ENCODE measurements at regions not wholly inside any gene's neighbourhood (a gene's known extent, or its start where the extent isn't known, plus 50 kb on each side); places are given as distances from the start of the nearest gene placed in this dataset.

GRCh38 chr10:70939441-70940003, 51.2 kb upstream of the PCBD1 start:
- DNase-seq (ENCODE audit: low spot score) = no peak

- DNase-seq (ENCODE audit: low spot score) = no peak
These were observed 52.6 kb upstream of the PCBD1 start for GRCh38 chr10:70940834-70941568.

DNA sequence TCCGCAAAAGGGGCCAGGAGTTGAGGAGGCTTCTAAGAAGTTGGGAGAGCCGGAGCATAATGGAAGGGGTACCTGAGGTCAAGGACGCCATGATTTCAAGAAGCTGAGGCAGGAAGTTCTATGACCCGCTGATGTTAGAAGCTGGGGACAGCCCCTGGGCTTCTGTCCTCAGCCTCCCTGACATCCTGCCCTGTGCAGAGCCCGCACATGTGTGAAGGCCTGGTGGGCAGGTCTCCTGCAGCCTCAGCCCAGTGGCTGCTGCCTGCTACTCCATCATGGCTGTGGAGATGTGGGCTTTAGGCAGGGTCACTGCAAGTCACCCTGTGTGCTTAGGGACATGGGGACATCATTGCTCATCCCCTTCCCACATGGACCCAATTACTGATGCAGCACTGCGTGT, 53.8 kb upstream of the PCBD1 start:
- no peak for DNase-seq (ENCODE audit: low spot score)

GRCh38 chr10:70942725-70943124, 54.4 kb upstream of the PCBD1 start:
- no peak for DNase-seq (ENCODE audit: low spot score)

- no peak for DNase-seq (ENCODE audit: low spot score)
These were observed 54.9 kb upstream of the PCBD1 start for GRCh38 chr10:70943249-70943648.

- no peak for DNase-seq (ENCODE audit: low spot score)
These were observed 55.6 kb upstream of the PCBD1 start for GRCh38 chr10:70943841-70944466.

- no peak for DNase-seq (ENCODE audit: low spot score)
These were observed 61.7 kb upstream of the PCBD1 start for GRCh38 chr10:70950037-70950436.

DNA sequence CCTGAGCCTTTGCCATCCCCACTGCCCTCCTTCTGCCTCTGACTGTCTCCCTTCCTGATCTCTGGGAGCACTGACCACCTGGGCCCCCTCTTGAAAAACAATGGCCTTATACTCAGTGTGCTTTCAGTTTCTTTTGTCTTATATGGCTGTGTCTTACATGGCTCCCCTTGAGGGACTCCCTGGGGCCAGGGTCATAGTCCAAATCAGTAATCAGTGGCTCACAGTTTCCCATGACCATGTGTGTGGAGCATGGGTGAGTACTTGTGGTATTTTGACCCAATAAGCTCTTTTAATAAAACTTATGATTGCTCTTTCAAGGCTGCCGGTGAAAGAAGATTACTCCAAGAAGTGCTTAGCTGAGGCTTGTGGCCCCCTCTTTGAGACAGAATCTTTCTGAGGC, 62.4 kb upstream of the PCBD1 start:
- DNase-seq (ENCODE audit: low spot score) = no peak

DNA sequence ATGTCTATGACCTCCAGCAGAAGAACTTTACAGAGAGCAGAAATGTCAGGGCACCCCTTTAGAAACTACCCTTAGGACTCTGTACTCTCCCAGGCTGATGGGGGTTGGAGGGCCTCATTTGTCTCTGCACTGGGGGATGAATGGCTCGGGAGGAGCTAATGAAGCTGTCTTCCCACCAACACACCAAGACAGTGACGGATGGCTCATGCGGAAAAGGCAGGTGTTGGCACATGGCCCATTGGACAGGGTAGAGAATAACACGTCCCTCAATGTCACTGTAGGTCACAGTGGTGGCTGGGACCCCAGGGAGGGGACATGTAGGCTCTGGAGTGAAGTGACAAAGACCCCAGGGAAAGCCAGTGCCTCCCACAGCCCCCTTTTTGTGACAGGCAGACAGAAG, 64.0 kb upstream of the PCBD1 start:
- DNase-seq (ENCODE audit: low spot score) = no peak

GRCh38 chr10:70952921-70953320, 64.6 kb upstream of the PCBD1 start:
- DNase-seq (ENCODE audit: low spot score) = no peak

DNA sequence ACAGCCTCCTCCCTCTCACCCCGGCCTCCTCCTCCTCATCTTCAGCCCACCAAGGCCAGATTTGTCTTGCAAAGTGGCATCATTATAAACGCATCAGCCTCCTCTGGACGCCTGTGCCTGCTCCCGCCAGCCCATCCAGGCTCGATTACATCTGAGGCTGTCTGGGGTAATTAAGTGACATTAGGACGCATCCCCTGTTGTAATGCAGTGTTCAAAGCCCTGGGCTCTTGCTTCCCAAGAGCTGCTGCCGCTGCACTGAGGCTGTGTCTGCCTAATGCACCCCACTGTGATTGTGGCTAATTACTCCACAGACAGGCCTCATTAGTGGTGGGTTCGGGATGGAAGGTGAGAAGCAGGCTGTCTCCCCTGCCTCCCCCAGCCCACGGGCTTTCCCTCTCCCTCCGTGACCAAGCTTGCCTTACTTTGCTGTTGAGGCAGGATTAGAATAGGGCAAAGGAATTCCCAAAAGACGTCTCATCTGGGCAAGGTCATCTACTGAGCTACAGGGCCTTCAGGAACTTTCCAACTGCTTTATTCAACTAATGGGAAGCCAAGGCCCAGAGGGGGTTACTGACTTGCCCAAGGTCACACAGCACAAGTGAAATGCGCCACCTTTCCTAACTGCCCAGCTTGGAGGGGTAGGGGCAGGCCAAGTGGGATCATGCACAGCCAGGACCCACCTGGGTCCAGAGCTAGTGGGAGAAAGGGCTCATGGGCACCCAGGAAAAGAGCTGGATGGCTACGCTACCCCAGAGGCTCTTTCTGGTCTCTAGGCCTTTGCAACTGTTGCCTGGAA, 66.2 kb upstream of the PCBD1 start:
- DNase-seq (ENCODE audit: low spot score) = no peak

- DNase-seq (ENCODE audit: low spot score) = no peak
These were observed 67.8 kb upstream of the PCBD1 start for GRCh38 chr10:70956029-70956759.

DNA sequence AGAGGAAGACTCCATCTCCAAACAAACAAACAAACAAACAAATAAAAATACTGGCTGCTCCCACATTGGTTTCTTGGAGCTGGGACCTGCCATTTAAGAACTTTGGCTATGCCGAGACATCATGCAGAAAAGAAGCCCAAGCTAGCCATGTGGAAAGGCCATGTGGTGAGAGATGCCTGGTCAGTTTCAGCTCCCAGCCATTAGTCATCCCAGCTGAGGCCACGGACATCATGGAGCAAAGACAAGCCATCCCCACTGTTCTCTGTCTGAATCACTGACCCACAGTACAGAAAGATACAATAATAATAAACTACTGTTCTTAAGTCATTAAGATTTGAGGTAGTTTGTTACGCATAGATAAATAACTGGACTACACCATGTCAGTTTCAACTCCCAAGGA, 70.0 kb upstream of the PCBD1 start:
- no peak for DNase-seq (ENCODE audit: low spot score)

DNA sequence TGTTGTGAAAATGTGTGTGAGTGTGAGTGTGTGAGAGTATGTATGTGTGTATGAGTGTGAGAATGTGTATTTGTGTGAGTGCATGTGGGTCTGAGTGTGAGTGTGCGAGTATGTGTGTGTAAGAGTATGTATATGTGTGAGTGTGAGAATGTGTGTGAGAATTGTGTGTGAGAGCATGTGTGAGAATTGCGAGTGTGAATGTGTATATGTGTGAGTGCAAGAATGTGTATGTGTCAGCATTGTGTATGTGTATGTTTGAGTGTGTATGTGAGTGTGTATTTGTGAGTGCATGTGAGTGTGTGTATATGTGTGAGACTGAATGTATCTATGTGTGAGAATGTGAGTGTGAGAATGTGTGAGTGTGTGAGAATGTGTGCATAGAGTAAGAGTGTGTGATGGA, 72.0 kb upstream of the PCBD1 start:
- no peak for DNase-seq (ENCODE audit: low spot score)

- no peak for DNase-seq (ENCODE audit: low spot score)
These were observed 72.6 kb upstream of the PCBD1 start for GRCh38 chr10:70960783-70961570.

GRCh38 chr10:70962686-70963085, 74.3 kb upstream of the PCBD1 start:
- no peak for DNase-seq (ENCODE audit: low spot score)

GRCh38 chr10:70963271-70963670, 74.9 kb upstream of the PCBD1 start:
- no peak for DNase-seq (ENCODE audit: low spot score)

DNA sequence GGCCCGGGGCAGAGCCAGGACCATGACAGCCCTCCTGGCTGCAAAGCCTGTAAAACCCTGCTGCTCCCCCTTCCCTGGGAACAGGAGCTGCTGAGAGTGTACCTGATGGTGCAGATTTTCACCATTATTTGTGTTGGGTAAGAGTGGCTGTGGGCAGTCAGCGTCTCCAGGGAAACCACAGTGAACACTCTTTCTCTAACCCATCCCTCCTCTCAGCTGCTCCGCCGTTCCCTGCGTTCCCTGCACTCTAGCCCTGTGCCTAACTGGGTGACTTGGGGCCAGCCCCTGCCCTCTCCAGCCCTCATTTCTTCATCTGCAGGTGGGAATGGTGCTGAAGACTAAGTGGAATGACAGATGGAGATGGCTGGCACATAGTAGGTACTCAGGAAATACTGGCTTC, 75.9 kb upstream of the PCBD1 start:
- DNase-seq (ENCODE audit: low spot score) = no peak

GRCh38 chr10:70964881-70965280, 76.5 kb upstream of the PCBD1 start:
- DNase-seq (ENCODE audit: low spot score) = no peak

- no peak for DNase-seq (ENCODE audit: low spot score)
These were observed 77.2 kb upstream of the PCBD1 start for GRCh38 chr10:70965566-70965965.

All from ecto neural progenitor cell (in vitro differentiated cells).